ENCODE measurements at regions not wholly inside any gene's neighbourhood (a gene's known extent, or its start where the extent isn't known, plus 50 kb on each side); places are given as distances from the start of the nearest gene placed in this dataset.

DNA sequence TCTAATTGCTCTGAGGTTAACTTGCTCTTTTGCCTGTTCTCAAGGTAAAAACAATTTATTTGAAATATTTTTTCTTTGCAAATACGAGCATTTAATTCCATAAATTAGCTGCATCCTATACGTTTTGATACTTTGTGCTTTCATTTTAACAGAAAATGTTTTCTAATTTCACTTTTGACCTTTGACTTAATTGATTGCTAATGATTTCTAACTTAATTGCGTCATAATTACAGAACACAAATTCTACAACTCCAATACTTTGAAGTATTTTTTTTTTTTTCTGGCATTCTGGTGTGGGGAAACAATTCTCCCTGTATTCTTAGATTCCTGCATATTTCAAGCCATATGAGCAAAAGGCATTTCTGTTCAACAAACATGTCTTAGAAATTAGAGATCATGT is 134.0 kb downstream of the ISOC1 start:
- no peaks in the 10 kb centered on the region for H3K9me3 ChIP-seq (ENCODE audit: control insufficient read depth in 1 of 2, insufficient read depth in 1 of 2, low read depth in 1 of 2, low read length in 2 of 2)
- no peak overlapping the region for H3K4me2 ChIP-seq (ENCODE audit: low read length)
- intact Hi-C loops (cut with micrococcal nuclease) = no loop called here
- TF ChIP-seq, protein P1, sequence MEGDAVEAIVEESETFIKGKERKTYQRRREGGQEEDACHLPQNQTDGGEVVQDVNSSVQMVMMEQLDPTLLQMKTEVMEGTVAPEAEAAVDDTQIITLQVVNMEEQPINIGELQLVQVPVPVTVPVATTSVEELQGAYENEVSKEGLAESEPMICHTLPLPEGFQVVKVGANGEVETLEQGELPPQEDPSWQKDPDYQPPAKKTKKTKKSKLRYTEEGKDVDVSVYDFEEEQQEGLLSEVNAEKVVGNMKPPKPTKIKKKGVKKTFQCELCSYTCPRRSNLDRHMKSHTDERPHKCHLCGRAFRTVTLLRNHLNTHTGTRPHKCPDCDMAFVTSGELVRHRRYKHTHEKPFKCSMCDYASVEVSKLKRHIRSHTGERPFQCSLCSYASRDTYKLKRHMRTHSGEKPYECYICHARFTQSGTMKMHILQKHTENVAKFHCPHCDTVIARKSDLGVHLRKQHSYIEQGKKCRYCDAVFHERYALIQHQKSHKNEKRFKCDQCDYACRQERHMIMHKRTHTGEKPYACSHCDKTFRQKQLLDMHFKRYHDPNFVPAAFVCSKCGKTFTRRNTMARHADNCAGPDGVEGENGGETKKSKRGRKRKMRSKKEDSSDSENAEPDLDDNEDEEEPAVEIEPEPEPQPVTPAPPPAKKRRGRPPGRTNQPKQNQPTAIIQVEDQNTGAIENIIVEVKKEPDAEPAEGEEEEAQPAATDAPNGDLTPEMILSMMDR (IDR thresholded peaks at IDR 0.05 in 2 of 3, conservative IDR thresholded peaks at IDR 0.05 in 1 of 3; ENCODE audit: borderline replicate concordance in 1 of 3, insufficient read depth in 1 of 3, low read depth in 2 of 3, low read length in 2 of 3) = no peak
- TF ChIP-seq, protein P2, sequence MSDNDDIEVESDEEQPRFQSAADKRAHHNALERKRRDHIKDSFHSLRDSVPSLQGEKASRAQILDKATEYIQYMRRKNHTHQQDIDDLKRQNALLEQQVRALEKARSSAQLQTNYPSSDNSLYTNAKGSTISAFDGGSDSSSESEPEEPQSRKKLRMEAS (IDR thresholded peaks at IDR 0.05) = no peak
- TF ChIP-seq SIN3A (IDR thresholded peaks at IDR 0.05; ENCODE audit: low read depth) = no peak
- no peak for TF ChIP-seq POLR2AphosphoS5 (IDR thresholded peaks at IDR 0.05; ENCODE audit: low read depth, low read length)
- TF ChIP-seq YY1 (IDR thresholded peaks at IDR 0.05; ENCODE audit: extremely low read depth, insufficient replicate concordance, low read depth, low read length) = no peak
- TF ChIP-seq CBX3 (IDR thresholded peaks at IDR 0.05; ENCODE audit: low read depth) = no peak
- TF ChIP-seq ZFX (IDR thresholded peaks at IDR 0.05) = no peak
- TF ChIP-seq, protein P3, sequence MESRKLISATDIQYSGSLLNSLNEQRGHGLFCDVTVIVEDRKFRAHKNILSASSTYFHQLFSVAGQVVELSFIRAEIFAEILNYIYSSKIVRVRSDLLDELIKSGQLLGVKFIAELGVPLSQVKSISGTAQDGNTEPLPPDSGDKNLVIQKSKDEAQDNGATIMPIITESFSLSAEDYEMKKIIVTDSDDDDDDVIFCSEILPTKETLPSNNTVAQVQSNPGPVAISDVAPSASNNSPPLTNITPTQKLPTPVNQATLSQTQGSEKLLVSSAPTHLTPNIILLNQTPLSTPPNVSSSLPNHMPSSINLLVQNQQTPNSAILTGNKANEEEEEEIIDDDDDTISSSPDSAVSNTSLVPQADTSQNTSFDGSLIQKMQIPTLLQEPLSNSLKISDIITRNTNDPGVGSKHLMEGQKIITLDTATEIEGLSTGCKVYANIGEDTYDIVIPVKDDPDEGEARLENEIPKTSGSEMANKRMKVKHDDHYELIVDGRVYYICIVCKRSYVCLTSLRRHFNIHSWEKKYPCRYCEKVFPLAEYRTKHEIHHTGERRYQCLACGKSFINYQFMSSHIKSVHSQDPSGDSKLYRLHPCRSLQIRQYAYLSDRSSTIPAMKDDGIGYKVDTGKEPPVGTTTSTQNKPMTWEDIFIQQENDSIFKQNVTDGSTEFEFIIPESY (IDR thresholded peaks at IDR 0.05; ENCODE audit: extremely low read depth, insufficient replicate concordance, low read length) = no peak
- no peak for TF ChIP-seq CEBPB (IDR thresholded peaks at IDR 0.05; ENCODE audit: low read depth)
- TF ChIP-seq SP1 (IDR thresholded peaks at IDR 0.05; ENCODE audit: low read depth) = no peak
- TF ChIP-seq RAD21 (IDR thresholded peaks at IDR 0.05; ENCODE audit: low read depth) = no peak
- TF ChIP-seq POLR2A (IDR thresholded peaks at IDR 0.05; ENCODE audit: borderline replicate concordance, extremely low read depth, insufficient read depth, insufficient read length) = no peak
- no peak for TF ChIP-seq ELF1 (IDR thresholded peaks at IDR 0.05; ENCODE audit: borderline replicate concordance, low read depth)
- TF ChIP-seq FOSL1 (IDR thresholded peaks at IDR 0.05; ENCODE audit: low read depth) = no peak
- TF ChIP-seq, protein P4, sequence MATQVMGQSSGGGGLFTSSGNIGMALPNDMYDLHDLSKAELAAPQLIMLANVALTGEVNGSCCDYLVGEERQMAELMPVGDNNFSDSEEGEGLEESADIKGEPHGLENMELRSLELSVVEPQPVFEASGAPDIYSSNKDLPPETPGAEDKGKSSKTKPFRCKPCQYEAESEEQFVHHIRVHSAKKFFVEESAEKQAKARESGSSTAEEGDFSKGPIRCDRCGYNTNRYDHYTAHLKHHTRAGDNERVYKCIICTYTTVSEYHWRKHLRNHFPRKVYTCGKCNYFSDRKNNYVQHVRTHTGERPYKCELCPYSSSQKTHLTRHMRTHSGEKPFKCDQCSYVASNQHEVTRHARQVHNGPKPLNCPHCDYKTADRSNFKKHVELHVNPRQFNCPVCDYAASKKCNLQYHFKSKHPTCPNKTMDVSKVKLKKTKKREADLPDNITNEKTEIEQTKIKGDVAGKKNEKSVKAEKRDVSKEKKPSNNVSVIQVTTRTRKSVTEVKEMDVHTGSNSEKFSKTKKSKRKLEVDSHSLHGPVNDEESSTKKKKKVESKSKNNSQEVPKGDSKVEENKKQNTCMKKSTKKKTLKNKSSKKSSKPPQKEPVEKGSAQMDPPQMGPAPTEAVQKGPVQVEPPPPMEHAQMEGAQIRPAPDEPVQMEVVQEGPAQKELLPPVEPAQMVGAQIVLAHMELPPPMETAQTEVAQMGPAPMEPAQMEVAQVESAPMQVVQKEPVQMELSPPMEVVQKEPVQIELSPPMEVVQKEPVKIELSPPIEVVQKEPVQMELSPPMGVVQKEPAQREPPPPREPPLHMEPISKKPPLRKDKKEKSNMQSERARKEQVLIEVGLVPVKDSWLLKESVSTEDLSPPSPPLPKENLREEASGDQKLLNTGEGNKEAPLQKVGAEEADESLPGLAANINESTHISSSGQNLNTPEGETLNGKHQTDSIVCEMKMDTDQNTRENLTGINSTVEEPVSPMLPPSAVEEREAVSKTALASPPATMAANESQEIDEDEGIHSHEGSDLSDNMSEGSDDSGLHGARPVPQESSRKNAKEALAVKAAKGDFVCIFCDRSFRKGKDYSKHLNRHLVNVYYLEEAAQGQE (IDR thresholded peaks at IDR 0.05; ENCODE audit: low read depth) = no peak
- no peak overlapping the region for H2AFZ ChIP-seq (ENCODE audit: low read depth, low read length, poor library complexity, severe bottlenecking)
- no peaks in the 10 kb centered on the region for H3K79me2 ChIP-seq (ENCODE audit: insufficient read depth, low read length)
- DNase-seq (ENCODE audit: low read depth, low spot score) (no peak), ATAC-seq (no peak)
- BruUV-seq (replicated peaks) = no TSS peak
- H3K36me3 ChIP-seq (ENCODE audit: control insufficient read depth in 1 of 2, insufficient read depth in 2 of 2, low read length in 2 of 2) = no peaks in the 10 kb centered on the region
- no peak overlapping the region for H3K4me3 ChIP-seq (replicated peaks in 1 of 2; ENCODE audit: low read depth in 1 of 2, low read length in 2 of 2)
- no peak overlapping the region for H3K27ac ChIP-seq (ENCODE audit: low read depth, low read length)
- ChIA-PET POLR2A (no interaction called here), RAD21 (ENCODE audit: low non-redundant PET in 1 of 2, low total read pairs in 2 of 2, uncharacterized antibody in 2 of 2, unreplicated experiment in 2 of 2) (no interaction called here), CTCF (no interaction called here)
- H4K20me1 ChIP-seq (ENCODE audit: insufficient read depth) = no peaks in the 10 kb centered on the region
- no peak overlapping the region for H3K9ac ChIP-seq (ENCODE audit: low read length)
- no peaks in the 10 kb centered on the region for H3K9me2 ChIP-seq (ENCODE audit: insufficient read depth)
- H3K4me1 ChIP-seq (ENCODE audit: control insufficient read depth in 1 of 2, insufficient read depth in 2 of 2, low read length in 2 of 2) = no peaks in the 10 kb centered on the region
- H3K27me3 ChIP-seq (ENCODE audit: insufficient read depth, low read length) = no peaks in the 10 kb centered on the region
